NCI-H187 (cell line): ENCODE measurements at regions not wholly inside any gene's neighbourhood (a gene's known extent, or its start where the extent isn't known, plus 50 kb on each side); places are given as distances from the start of the nearest gene placed in this dataset.

Experiments
- DNase-seq, 2 experiments: peaks; one replicate each; lab custom pipeline; 2025; lab: John Stamatoyannopoulos, UW

- no peak for DNase-seq
Measured at GRCh38 chr15:77759896-77760592, 127.3 kb upstream of the LINGO1 start.

- no peak for DNase-seq
Measured at GRCh38 chr15:77753939-77754338, 121.2 kb upstream of the LINGO1 start.

- DNase-seq, result no peak
Measured at GRCh38 chr15:77753281-77753873, 120.7 kb upstream of the LINGO1 start.

- no peak for DNase-seq
Measured at GRCh38 chr15:77749998-77750540, 117.4 kb upstream of the LINGO1 start.

- no peak for DNase-seq
Measured at GRCh38 chr15:77749236-77749997, 116.7 kb upstream of the LINGO1 start.

GRCh38 chr15:77748078-77749064 is 115.7 kb upstream of the LINGO1 start:
- no peak for DNase-seq

- no peak for DNase-seq
Measured at GRCh38 chr15:77747175-77748077, 114.7 kb upstream of the LINGO1 start.

GRCh38 chr15:77746254-77747174 is 113.8 kb upstream of the LINGO1 start:
- no peak for DNase-seq

GRCh38 chr15:77744398-77744797 is 111.7 kb upstream of the LINGO1 start:
- no peak for DNase-seq

GRCh38 chr15:77742570-77742969 is 109.9 kb upstream of the LINGO1 start:
- no peak for DNase-seq

- no peak for DNase-seq
Measured at GRCh38 chr15:77742127-77742526, 109.4 kb upstream of the LINGO1 start.

- no peak for DNase-seq
Measured at GRCh38 chr15:77741106-77741505, 108.4 kb upstream of the LINGO1 start.

GRCh38 chr15:77739591-77740378 is 107.1 kb upstream of the LINGO1 start:
- no peak for DNase-seq

GRCh38 chr15:77738441-77739302 is 106.0 kb upstream of the LINGO1 start:
- peak; percentile 4 to 7 for DNase-seq

GRCh38 chr15:77738038-77738370 is 105.3 kb upstream of the LINGO1 start:
- no peak for DNase-seq

- no peak for DNase-seq
Measured at GRCh38 chr15:77737238-77738037, 104.7 kb upstream of the LINGO1 start.

GRCh38 chr15:77734306-77734705 is 101.6 kb upstream of the LINGO1 start:
- no peak for DNase-seq
